Peyer's patch (tissue), 4 donors: ENCODE measurements at regions not wholly inside any gene's neighbourhood (a gene's known extent, or its start where the extent isn't known, plus 50 kb on each side); places are given as distances from the start of the nearest gene placed in this dataset.

Source experiments
- POLR2A ChIP-seq, 2 donors: fragments of 450-650 bp; IDR thresholded peaks; one replicate each; pipeline ENCODE4 v1.5.1; 2017; ENCODE audit warnings: antibody characterized with exemption in 2 of 2, mild to moderate bottlenecking in 2 of 2, moderate library complexity in 2 of 2
- TF ChIP-seq, protein P1 (sequence below), 6 experiments: fragments of 450-650 bp in 4 of 6; fragments of 200-600 bp in 2 of 6; sonication (generic) in 1 of 6; IDR thresholded peaks; one replicate each; pipeline ENCODE4 v1.5.1; 2017 to 2019; ENCODE audit warnings: antibody characterized with exemption in 6 of 6, mild to moderate bottlenecking in 3 of 6, moderate library complexity in 1 of 6

DNA sequence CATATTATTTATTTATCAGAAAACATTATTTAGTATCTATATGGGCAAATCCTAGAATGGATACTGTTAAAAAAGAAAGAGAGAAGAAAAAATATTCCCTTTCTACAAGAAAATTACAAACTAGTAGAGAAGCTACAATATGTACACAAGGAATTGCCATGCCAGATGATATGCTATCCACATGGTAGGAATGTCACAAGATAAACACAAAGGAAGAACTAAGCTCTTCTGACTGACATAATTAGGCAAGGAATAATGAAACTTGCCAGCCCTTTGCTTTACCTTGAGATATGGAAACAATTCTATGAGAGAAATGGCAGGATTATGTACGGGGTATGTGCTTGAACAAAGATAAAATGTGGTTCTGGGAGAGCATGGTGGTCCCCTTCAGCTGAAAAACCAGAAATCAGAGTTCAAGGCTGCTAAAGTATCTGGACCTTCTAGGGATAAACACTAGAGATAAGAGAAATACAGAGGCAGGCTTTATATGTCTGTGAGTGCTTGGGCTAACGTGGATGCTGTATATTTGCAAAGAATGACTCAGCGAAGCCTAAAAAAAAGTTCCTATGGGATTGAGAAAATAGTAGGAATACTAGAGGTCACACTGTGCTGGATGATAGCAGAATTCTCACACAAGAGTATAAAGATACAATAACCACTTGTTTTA is 451.6 kb downstream of the TLE1 start:
- no peak for TF ChIP-seq POLR2A (IDR thresholded peaks at IDR 0.05)
- TF ChIP-seq, protein P1, sequence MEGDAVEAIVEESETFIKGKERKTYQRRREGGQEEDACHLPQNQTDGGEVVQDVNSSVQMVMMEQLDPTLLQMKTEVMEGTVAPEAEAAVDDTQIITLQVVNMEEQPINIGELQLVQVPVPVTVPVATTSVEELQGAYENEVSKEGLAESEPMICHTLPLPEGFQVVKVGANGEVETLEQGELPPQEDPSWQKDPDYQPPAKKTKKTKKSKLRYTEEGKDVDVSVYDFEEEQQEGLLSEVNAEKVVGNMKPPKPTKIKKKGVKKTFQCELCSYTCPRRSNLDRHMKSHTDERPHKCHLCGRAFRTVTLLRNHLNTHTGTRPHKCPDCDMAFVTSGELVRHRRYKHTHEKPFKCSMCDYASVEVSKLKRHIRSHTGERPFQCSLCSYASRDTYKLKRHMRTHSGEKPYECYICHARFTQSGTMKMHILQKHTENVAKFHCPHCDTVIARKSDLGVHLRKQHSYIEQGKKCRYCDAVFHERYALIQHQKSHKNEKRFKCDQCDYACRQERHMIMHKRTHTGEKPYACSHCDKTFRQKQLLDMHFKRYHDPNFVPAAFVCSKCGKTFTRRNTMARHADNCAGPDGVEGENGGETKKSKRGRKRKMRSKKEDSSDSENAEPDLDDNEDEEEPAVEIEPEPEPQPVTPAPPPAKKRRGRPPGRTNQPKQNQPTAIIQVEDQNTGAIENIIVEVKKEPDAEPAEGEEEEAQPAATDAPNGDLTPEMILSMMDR (IDR thresholded peaks at IDR 0.05), result no peak
